Renal cortex interstitium (tissue), 11 donors: ENCODE measurements at regions not wholly inside any gene's neighbourhood (a gene's known extent, or its start where the extent isn't known, plus 50 kb on each side); places are given as distances from the start of the nearest gene placed in this dataset.
A peak's percentile ranks its signal among the peaks of the same experiment; 100 is the strongest.

ENCODE experiments used
- DNase-seq, 11 donors: peaks; one replicate each; pipeline ENCODE4 v3.0.0-alpha.2; 2013; ENCODE audit warnings: low read depth in 9 of 11, low spot score in 4 of 11; ENCODE audit errors: extremely low read depth in 1 of 11

DNA sequence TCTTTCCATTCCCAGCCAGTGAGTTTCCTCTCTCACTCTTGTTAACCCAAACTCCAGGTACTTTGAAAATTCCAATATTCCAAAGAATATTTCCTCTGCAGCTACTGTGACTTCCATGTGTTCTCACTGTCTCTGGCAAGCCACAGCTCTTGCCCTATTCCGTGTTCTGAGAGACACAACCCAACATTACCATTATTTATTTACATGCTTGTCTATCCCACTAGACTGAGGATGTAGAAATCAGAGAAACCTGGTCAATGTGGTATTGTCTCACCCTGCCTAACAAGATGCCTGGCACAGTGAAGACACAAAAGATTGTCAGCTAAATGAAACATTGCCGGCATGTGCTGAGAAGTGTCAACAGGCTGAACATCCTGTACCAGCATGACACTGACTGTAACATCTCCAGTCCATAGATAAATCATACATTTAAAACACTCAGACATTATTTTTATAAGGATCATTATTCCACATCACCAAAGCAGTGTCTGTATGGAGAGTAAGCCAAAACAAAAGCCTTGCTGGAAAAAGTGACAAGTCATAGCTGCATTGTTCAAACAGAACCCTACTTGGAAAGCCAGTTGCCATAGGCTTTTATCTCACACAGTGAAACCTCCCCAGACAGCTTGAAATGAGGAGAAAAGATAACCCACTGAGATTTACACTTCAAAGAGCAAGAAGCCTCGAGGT lies 72.3 kb downstream of the SIPA1L2 start:
- DNase-seq, result no peak

DNA sequence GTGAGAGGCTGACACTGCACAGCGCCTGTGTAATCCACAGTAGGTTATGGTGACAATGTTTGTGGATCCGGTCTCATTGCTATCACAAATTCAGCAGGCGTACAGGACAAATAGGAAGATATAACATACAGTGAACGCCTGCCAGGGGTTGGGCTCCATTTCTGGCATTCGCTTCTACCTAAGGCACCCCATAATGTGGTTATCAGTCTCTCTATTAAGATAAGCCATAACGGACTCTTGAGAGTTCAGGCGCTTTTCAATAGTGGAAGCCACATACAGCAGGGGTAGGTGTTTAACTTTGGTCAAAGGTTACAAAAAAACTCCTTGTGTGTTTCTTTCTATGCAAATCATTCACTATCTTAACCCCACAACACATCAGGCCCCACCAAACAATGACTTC lies 72.8 kb downstream of the SIPA1L2 start:
- DNase-seq, result no peak

DNA sequence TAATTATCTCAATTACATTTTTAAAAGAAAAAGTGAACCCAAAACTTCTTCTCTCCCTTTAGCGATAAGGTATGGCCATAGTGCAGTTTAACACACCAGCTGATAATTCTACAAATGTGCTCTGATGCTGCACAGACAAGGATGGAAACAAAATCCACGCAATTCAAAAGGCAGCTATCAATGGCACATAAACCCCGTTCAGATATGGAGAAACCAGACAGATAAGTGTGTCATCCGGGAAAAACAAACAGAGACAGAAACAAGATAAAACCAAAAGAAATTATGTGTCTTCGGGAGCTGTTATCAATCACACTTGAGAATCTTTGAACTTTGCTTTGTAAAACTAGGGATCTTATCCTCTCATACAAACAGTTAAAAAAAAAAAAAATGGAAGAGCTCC lies 73.6 kb downstream of the SIPA1L2 start:
- no peak for DNase-seq

DNA sequence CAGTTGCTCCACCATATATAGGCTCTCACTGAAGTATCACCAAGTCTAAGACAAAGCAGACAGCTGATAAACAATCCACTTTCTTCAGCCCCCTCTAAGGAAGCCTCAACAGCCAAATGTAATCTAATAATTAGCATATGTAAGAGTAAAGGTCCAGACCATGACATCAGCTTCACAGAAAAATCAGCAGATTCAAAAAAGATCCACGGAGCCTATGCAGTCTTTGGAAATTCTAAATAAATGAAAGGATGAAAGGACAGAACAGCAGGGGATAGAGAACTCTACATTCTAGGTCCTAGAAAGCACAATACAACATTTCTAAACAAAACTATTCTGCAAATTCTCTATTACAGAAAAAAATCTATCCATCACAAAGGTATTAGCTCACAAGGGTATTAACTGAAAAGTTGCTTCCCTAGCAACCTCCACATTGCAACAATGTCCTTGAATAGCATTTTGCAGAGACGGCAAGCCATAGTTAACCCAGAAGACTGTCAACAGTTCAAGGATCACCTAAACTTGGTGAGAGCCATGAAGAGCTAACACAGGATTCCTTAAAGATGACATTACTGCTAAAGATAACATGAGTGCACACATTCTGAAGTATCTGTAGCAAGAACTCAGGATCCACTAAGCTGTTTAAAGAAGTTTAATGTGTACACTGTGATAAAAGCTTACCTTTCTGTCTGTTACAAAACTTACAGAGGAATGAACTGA lies 74.3 kb downstream of the SIPA1L2 start:
- DNase-seq, result no peak

DNA sequence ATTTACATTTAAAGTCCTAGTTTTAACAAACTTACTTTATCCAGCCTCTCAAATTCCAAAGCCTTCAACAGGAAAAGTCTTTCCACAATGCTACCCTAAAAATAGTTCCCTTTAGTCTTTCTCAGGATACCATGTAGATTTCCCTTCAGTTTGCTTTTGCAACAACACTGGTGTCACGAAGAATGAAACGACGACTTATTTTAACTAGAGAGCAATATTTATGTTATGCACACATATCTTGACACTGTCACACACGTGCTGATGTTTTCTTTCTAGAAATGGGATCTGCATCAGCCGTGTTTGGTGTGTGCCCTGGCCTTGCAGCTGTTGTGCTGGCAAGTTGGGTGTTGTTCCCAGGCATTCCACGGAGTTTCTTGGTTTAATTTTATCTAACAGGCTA lies 75.5 kb downstream of the SIPA1L2 start:
- no peak for DNase-seq

DNA sequence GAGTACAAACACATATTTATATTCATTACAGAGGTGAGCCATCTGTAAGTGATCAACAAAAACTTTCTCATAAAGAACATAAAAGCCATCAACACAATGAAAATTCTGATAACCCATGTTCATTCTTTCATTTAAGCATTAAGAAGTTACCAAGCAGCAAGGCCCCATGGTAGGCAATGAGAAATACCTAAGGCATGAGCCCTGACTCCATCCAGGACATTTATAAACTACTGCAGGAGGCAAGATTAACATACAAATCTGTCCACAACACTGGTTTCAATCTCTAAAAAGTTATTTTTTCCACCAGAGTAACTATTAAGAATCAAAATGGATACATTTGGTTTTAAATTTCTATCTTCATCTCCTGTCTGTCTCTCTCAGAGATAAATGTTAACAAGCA lies 76.1 kb downstream of the SIPA1L2 start:
- no peak for DNase-seq

DNA sequence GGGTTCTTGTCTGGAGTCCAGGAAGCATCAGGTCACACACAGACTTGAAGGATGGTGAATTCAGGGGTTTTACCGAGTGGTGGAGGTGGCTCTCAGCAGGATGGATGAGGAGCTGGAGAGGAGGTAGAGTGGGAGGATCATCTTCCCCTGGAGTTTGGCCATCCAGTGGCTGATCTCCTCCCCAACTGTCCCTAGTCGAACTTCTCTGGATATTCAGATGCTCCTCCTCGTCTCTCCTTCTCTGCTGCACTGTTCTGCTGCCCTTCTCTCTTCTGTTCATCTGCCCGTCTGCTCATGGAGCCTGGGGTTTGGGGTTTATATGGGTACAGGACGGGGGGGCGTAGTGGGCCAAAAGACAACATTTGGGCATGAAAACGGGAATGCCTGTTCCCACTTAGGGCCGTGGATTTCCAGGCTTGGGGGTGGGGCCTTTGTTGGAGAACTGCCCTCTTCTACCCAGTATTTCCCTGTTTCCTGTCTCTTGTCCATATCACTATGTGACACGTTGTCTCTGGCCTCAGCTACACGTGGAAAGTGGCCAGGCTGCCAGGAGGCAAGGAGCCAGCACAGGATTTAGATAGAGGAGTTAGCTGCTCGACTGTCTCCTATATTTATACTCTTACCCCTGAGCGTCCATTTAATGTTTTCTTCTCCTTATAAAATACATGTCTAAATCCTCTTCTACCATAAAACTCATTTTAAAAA lies 76.7 kb downstream of the SIPA1L2 start:
- DNase-seq, result no peak

DNA sequence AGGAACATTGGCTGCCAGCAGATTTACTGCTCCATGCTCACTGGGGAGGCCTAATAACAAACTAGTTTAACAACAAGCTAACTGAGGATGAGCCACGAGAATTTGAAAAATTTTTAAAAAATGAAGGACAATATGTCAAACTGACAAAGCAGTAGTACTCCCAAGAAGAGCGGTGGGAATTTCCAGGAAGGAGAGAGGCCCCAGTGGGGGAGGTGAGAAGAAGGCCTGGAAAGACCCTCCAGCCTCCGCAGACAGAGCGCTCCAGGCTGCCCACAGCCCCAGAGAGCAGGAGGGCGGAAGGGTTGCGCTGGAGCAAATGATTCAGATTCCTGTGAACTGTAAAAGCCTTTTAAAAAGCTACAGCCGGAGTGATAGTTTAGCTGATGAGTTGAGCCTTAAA lies 78.5 kb downstream of the SIPA1L2 start:
- DNase-seq, result peak in 5 of 11 donors; percentile 25 to 63 (median 43)

DNA sequence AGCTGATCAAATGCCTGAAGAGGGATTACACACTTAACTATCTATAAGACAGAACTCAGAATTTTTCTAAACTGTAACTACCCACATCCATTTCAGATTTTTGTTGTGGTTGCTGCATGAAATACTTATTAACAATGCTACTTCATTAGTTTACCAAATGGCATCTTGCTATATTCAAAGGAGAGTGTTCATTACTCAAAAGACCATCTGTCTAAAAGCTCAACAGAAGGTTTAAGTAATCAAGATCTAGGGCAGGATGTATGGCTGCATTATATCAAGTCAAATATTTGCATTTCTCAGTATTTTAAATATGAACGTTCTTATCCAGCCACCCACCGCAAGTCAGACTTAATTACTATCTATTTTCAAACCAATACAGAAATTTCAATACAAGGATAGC lies 79.9 kb downstream of the SIPA1L2 start:
- DNase-seq, result no peak

DNA sequence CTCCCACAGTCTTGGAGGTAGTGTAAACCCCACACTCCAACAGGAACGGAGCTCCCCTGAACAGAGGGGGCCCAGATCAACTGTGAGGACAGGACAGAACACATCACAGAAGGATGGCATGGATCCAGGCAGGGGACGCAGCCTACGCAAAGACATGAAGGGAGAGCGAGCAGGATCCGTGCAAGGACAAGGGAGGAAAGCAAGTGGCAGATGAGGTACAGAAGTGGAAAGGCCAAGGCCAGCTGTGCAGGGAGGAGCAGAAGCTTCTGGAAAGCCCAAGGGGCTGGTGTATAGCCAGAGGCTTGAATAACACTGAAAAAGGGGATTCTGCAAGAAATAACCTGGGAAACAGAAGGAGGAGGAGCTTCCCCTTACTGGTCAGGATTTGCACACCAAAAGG lies 81.2 kb downstream of the SIPA1L2 start:
- no peak for DNase-seq

DNA sequence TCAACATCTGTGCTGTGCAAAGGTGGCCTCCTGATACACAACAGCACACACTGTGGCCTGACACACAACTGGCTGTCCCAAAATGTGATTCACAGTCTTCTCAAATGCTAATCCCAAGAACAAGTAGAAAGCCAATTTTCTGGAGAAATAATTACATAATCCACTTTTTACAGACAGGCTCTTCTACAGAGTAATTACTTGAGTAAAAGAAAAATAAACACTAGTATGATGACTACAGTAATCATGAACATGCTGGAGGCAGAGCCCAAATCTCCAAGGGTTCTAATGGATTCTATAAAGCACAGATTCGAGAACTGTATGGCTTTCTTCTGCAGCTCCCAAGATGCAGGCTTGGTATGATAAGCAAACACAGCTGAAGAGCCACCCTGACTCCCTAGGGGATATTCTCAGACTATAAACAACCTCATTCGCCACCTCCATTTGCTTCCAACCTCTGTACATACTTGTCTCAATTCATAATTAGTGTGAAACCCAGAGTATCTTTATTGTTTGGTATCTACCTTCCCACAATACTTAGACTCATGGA lies 81.9 kb downstream of the SIPA1L2 start:
- no peak for DNase-seq

DNA sequence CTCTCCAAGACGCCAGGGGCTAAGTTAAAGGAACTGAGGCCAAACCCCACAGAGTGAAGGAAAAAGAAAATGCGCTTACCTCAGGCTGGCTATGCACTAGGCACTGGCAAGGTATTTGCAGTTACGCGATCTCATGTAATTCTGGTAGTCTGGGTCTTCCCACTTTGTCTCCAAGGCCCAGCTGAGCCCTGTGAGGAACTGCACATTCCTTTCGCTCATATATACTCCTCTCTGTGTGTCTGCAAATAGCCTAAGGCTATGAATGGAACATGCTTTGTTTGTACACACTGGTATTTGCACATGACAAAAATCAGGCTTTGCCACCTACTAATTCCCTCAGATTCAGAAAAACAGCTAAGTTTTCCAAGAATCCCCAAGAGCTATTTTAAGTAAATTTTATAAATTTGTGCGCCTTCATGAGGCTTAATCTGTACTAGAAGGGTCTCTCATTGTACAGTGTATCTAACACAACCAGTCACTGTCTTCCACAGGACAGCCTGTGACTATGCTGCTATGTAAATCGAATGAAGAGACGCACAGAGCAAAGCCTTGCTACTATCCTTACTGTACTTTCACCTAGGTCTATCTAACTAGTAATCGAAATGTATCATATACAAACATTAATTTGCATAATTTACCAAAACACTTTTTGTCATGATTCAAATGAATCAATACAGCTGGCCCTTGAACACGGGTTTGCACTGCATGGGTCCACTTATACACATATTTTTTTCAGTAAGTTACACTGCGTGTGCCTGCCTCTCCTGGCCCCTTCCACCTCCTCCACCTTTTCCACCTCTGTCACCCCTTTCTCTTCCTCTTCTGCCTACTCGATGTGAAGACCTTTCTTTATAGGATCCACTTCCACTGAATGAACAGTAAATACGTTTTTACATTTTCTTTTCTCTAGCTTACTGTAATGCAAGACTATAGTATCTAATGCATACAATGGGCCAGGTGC lies 87.0 kb downstream of the SIPA1L2 start:
- no peak for DNase-seq

DNA sequence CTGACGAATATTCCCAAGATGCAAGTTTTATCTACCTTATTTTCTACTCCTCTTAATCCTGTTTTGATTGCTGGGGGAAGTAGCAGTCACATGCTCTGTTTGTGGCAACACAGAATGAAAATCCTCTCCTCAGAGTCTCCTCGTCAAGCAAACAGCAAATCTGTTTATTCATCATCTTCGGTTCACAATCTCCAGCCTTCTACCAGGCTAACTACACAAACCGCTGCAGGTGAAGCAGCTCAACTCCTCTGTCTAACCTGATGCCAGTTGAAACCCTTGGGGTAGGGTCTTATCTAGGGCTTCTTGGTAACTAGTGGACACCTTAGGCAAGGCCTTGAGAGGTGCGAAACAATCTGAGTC lies 91.0 kb downstream of the SIPA1L2 start:
- DNase-seq, result no peak

DNA sequence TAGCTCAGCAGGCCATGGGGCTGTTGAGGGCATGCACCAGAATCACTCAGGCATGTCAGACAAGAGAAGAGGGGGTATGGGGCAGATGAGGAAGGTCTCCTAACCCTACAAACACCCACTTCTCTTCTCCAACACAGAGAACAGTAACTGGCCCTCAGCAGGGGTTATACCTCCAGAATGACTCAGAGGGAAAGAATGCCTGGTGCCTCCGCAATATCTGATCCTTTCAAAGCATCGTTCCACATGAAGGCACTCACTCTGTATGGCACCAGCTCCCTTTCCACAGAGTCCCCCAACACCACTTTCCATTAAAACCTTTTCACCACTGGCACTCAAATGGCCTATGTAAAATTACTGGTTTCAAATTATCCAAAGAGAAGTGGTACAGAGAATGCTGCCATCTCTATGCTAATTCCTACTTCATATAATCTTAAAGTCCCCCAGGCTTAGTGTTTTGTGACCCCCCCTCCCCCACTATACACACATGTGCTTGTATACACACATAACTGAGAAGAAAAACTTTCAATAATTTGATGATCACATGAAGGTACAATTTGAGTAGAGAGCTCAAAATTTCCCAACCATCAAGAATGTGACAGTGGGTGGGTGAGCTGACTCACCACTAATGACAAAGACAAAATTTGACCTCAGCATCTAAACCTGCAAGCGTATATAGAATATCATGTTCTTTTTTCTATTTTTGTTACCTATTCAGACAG lies 91.5 kb downstream of the SIPA1L2 start:
- DNase-seq, result peak in 6 of 11 donors; percentile 29 to 67 (median 52)

DNA sequence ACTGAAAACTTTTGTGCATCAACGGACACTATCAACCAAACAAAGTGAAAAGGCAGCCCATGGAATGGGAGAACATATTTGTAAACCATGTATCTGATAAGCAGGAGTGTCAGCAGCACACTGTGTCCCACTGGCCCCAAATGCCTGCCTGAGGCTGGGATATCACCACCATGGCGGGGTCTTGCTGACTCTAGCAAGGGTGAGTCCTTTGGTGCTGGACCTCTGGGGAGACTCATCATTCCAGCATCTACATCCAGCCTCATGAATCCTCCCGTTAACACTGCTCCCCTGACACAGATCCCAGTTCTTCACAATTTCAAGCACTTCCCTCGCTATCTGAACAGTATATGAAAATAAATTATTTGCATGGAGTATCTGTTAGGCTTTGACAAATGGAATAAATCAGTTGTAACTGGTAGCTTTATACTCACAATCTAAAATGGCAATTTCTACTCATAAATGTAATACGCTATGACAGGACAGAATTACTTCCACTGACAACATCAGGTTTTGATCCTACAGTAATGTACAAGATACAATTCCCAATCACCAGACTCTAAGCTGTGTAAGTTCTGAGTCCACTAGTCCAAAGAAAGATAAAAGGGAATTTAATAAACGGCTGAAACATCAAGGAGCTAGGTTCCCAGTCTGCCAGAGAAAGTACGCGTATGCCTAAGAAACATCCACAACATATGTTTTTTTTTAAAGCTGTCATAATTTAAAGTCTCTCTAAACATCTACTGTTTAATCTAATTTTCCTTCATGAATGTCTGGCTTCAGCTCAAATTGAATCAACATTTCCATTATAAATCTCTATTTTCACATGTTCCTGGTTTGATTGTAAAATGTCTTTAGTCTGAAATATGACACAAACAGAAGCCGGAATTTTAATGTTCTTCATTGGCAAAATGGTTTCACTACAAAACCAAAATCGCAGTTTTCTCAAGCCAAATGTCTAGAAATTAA lies 95.1 kb downstream of the SIPA1L2 start:
- DNase-seq, result peak in 1 of 11 donors; percentile 29

DNA sequence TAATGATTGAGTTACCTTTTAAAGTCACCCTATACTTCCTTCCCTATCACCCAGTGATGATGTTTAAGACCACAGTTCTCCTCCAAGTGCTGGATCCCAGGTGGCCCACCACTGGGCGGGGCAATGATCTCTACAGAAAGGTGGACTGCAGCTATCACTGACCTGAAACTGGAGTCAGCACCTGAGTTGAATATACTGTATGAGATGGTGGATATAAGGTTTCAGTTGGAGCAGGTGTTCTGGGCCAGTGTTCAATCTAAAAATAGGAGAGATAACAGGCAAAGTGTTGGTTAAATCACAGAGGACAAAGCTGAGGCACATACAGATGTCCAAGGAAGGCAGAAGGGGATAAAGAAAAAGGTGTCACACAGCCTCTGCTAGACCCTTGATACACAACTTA lies 96.6 kb downstream of the SIPA1L2 start:
- no peak for DNase-seq

DNA sequence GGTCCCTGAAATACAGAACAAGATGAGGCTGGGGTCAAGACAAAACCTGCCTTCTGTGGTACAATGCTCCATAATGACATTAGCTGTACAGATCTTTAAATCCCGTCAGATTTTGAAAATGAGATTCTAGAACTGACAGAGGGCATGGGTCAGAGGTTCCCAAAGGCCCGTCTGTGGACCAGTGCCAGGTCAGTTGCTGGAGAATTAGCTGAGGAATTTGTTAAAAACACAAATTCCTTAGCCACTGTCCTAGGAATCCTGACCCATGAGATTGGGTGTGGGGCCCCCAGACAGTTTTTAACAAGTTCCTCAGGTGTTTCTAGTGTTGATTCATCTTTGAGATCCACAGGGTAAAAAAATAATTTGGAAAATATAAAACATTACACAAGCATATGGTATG lies 97.0 kb downstream of the SIPA1L2 start:
- DNase-seq, result no peak
